Adrenal gland (tissue), 5 donors: ENCODE measurements at regions not wholly inside any gene's neighbourhood (a gene's known extent, or its start where the extent isn't known, plus 50 kb on each side); places are given as distances from the start of the nearest gene placed in this dataset.

Source experiments
- POLR2A ChIP-seq, 2 donors: fragments of 450-650 bp; IDR thresholded peaks; one replicate each; pipeline ENCODE4 v1.6.1; 2017; ENCODE audit warnings: antibody characterized with exemption in 2 of 2, mild to moderate bottlenecking in 2 of 2, moderate library complexity in 1 of 2
- TF ChIP-seq, protein P1 (sequence below), 6 experiments: fragments of 450-650 bp in 4 of 6; fragments of 200-600 bp in 2 of 6; sonication (generic) in 1 of 6; IDR thresholded peaks; 1 replicate in 5 of 6; 2 replicates in 1 of 6; pipeline versions ENCODE4 v1.5.1 to v1.8.0; 2016 to 2021; ENCODE audit warnings: antibody characterized with exemption in 6 of 6, mild to moderate bottlenecking in 2 of 6, moderate library complexity in 1 of 6
- donor health status: DM: no; HTN: no; CAD: no.

DNA sequence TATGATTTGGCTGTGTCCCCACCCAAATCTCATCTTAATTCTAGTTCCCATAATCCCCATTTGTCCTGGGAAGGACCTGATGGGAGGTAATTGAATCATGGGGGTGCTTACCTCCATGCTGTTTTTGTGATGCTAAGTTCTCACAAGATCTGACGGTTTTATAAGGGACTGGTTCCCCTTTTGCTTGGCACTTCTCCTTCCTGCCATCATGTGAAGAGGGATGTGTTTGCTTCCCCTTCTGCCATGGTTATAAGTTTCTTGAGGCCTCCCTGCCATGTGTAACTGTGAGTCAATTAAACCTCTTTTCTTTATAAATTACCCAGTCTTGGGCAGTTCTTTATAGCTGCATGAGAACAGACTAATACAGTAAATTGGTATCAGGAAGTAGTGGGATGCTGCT, 114.1 kb downstream of the ZNF648 start:
- TF ChIP-seq, protein P1, sequence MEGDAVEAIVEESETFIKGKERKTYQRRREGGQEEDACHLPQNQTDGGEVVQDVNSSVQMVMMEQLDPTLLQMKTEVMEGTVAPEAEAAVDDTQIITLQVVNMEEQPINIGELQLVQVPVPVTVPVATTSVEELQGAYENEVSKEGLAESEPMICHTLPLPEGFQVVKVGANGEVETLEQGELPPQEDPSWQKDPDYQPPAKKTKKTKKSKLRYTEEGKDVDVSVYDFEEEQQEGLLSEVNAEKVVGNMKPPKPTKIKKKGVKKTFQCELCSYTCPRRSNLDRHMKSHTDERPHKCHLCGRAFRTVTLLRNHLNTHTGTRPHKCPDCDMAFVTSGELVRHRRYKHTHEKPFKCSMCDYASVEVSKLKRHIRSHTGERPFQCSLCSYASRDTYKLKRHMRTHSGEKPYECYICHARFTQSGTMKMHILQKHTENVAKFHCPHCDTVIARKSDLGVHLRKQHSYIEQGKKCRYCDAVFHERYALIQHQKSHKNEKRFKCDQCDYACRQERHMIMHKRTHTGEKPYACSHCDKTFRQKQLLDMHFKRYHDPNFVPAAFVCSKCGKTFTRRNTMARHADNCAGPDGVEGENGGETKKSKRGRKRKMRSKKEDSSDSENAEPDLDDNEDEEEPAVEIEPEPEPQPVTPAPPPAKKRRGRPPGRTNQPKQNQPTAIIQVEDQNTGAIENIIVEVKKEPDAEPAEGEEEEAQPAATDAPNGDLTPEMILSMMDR (IDR thresholded peaks at IDR 0.05), result no peak
- TF ChIP-seq POLR2A (IDR thresholded peaks at IDR 0.05), result no peak
